HUES48 (cell line): ENCODE measurements at regions not wholly inside any gene's neighbourhood (a gene's known extent, or its start where the extent isn't known, plus 50 kb on each side); places are given as distances from the start of the nearest gene placed in this dataset.

ENCODE experiments used
- H3K27ac ChIP-seq: one replicate; pipeline ENCODE4 v1.7.0; 2013; ENCODE audit warnings: low read depth, low read length, inconsistent platforms
- H3K27me3 ChIP-seq: 2 replicates; pipeline ENCODE4 v1.6.1; 2013; ENCODE audit warnings: mild to moderate bottlenecking, low read length; ENCODE audit not compliant: control insufficient read depth, insufficient read depth
- H3K36me3 ChIP-seq: 2 replicates; pipeline ENCODE4 v1.6.1; 2013; ENCODE audit warnings: low read length; ENCODE audit not compliant: control insufficient read depth, insufficient read depth
- H3K4me1 ChIP-seq: 2 replicates; pipeline ENCODE4 v1.6.1; 2013; ENCODE audit warnings: mild to moderate bottlenecking, low read length; ENCODE audit not compliant: control insufficient read depth, insufficient read depth
- H3K4me3 ChIP-seq: 2 replicates; pipeline ENCODE4 v1.5.1; 2013; ENCODE audit warnings: mild to moderate bottlenecking, low read depth, low read length
- H3K9ac ChIP-seq: 2 replicates; pipeline ENCODE4 v1.6.1; 2013; ENCODE audit warnings: mild to moderate bottlenecking, low read depth, low read length, moderate library complexity
- H3K9me3 ChIP-seq: 2 replicates; pipeline ENCODE4 v1.6.1; 2013; ENCODE audit warnings: low read length; ENCODE audit not compliant: control insufficient read depth, insufficient read depth

GRCh38 chr3:116929505-116930222 lies 220.1 kb downstream of the TUSC7 start:
- Histone ChIP-seq H3K27me3 (no peaks in the 10 kb centered on the region), H3K36me3 (no peaks in the 10 kb centered on the region), H3K27ac (no peak overlapping the region), H3K4me1 (no peaks in the 10 kb centered on the region), H3K4me3 (no peak overlapping the region), H3K9ac (no peak overlapping the region), H3K9me3 (no peaks in the 10 kb centered on the region)

DNA sequence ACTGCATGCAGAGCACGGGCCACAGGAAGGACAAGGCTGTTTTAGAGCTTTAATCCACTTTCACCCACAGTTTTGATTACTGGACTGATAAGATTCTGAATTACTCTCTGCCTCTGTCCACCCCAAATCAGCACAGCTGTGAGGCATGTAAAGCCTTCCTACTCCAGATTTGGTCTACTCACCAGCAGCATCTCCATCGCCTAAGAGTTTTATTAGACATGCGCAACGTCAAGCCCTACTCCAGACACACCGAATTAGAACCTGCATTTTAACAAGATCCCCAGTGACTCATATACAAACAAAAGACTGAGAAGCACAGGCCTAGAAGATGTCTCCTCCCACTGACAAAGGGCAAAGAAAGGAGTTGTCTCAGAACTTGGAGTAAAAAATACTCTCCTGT lies 221.2 kb downstream of the TUSC7 start:
- Histone ChIP-seq H3K27ac (no peak overlapping the region), H3K9ac (no peak overlapping the region), H3K36me3 (no peaks in the 10 kb centered on the region), H3K27me3 (no peaks in the 10 kb centered on the region), H3K4me3 (no peak overlapping the region), H3K9me3 (no peaks in the 10 kb centered on the region), H3K4me1 (no peaks in the 10 kb centered on the region)

DNA sequence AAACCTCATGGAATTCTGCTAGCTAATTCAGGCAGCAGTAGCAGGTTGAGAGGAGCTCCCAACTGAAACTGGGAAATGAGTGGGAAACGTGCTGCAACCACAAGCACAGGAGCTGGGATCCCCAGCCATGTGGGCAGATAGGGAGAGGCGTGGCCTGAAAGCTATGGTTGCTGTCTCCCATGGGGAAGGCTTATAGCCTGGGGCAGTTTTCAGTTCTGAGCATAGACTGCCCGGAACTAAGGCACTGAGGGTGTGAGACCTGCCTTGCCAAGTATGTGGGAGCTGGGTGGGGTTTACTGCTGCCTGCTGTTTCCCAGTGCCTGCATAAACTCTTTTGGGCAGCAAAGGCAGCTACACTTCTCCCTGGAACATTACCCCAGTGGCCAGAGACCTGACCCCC lies 229.5 kb downstream of the TUSC7 start:
- H3K9ac ChIP-seq = no peak overlapping the region
- no peak overlapping the region for H3K27ac ChIP-seq
- no peaks in the 10 kb centered on the region for H3K36me3 ChIP-seq
- H3K4me3 ChIP-seq = no peak overlapping the region
- H3K27me3 ChIP-seq = no peaks in the 10 kb centered on the region
- no peaks in the 10 kb centered on the region for H3K9me3 ChIP-seq
- H3K4me1 ChIP-seq = no peaks in the 10 kb centered on the region

DNA sequence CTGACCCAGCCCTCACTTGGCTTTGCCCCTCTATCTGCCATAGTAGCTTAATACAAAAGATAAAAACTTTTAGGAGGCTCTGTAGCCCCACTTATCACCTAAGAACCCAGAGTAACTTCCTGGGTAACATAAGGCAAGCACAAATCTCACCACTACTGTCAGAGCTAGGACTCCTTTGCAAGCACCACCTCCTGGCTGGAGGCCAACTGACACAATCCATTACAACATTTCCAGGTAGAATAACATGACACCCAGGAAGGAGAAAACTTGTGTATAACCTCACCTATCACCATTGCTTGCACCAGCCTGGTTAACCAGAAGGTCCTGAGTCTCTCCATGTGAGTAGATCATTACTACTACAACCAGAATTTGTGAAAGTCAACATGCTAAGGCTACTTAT lies 230.0 kb downstream of the TUSC7 start:
- H3K9me3 ChIP-seq = no peaks in the 10 kb centered on the region

DNA sequence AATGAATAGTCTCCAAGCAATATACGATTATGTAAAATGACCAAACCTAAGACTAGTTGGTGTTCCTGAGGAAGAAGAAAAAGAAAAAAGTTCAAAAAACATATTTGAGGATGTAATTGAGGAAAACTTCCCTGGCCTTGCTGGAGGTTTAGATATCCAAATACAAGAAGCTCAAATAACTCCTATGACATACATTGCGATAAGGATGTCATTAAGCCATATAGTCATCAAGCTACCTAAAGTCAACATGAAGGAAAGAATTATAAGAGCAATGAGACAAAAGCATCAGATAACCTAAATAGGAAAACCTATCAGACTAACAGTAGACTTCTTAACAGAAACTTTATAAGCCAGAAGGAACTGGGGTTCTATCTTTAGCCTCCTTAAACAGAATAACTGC lies 231.1 kb downstream of the TUSC7 start:
- H3K9ac ChIP-seq = no peak overlapping the region
- no peaks in the 10 kb centered on the region for H3K9me3 ChIP-seq
- no peaks in the 10 kb centered on the region for H3K36me3 ChIP-seq
- no peak overlapping the region; the same call in 1 of the 2 replicates for H3K4me3 ChIP-seq
- H3K27me3 ChIP-seq = no peaks in the 10 kb centered on the region
- no peak overlapping the region for H3K27ac ChIP-seq
- H3K4me1 ChIP-seq = no peaks in the 10 kb centered on the region

More for the DNA sequence above, 230.0 kb downstream of the TUSC7 start:
- H3K27ac ChIP-seq = no peak overlapping the region
- no peak overlapping the region for H3K4me3 ChIP-seq
- H3K27me3 ChIP-seq = no peaks in the 10 kb centered on the region
- no peaks in the 10 kb centered on the region for H3K4me1 ChIP-seq
- H3K9ac ChIP-seq = no peak overlapping the region
- no peaks in the 10 kb centered on the region for H3K36me3 ChIP-seq

DNA sequence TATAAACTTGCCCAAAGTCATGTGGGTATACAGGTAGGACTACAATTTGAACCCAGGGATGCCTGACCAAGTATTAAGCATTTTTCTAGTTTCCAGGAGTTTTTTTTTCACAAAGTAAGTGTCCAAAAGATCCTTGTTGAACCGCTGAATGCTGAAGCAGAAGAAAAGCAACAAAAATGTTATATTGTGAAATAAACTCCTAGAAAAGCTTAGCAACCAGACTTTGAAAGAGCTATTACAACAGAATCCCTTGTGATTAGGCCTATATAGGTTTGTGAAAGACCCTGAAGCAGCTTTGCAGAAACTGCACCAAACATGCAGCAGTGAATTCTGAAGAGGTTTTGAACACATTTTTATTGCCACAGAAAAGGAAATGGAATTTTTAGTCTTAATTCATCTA lies 236.8 kb downstream of the TUSC7 start:
- Histone ChIP-seq H3K9ac (no peak overlapping the region), H3K27me3 (no peaks in the 10 kb centered on the region), H3K27ac (no peak overlapping the region), H3K36me3 (no peaks in the 10 kb centered on the region), H3K4me3 (no peak overlapping the region), H3K4me1 (peaks cover 10% of the 10 kb centered on the region; the same call in 1 of the 2 replicates), H3K9me3 (no peaks in the 10 kb centered on the region)

- Histone ChIP-seq H3K27ac (no peak overlapping the region), H3K27me3 (no peaks in the 10 kb centered on the region), H3K9me3 (no peaks in the 10 kb centered on the region), H3K36me3 (no peaks in the 10 kb centered on the region), H3K9ac (no peak overlapping the region), H3K4me3 (no peak overlapping the region), H3K4me1 (peaks cover 10% of the 10 kb centered on the region; the same call in 1 of the 2 replicates)
Observed at GRCh38 chr3:116947148-116947547, 237.6 kb downstream of the TUSC7 start.

- Histone ChIP-seq H3K9me3 (no peaks in the 10 kb centered on the region), H3K9ac (no peak overlapping the region), H3K4me3 (no peak overlapping the region), H3K4me1 (peaks cover 10% of the 10 kb centered on the region; the same call in 1 of the 2 replicates), H3K27ac (no peak overlapping the region), H3K27me3 (no peaks in the 10 kb centered on the region), H3K36me3 (no peaks in the 10 kb centered on the region)
Observed at GRCh38 chr3:116947809-116948208, 238.2 kb downstream of the TUSC7 start.

GRCh38 chr3:116950301-116951055 lies 240.9 kb downstream of the TUSC7 start:
- H3K36me3 ChIP-seq = no peaks in the 10 kb centered on the region
- peaks cover 10% of the 10 kb centered on the region; the same call in 1 of the 2 replicates for H3K4me1 ChIP-seq
- no peaks in the 10 kb centered on the region for H3K9me3 ChIP-seq
- H3K9ac ChIP-seq = no peak overlapping the region
- no peaks in the 10 kb centered on the region for H3K27me3 ChIP-seq
- H3K4me3 ChIP-seq = no peak overlapping the region
- no peak overlapping the region for H3K27ac ChIP-seq

DNA sequence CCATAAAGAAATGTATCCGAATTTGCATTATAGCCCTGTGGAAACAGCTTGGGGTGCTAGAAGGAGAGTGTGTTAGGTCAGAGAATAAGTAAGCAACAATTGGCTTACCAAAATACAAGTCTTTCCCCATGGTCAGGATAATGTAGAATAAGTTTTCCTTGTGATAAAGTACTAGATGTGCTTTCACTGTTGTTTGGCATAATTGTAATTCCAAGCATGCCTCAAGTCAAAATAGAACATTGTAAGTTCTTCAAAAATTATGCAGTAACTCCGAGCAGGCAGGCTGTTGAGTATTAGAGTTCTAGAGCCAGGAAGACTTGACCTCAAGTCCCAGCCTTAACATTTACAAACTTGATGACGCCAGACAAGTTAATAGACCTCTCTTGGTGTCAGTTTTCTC lies 242.0 kb downstream of the TUSC7 start:
- Histone ChIP-seq H3K36me3 (no peaks in the 10 kb centered on the region), H3K4me3 (no peak overlapping the region), H3K27ac (no peak overlapping the region), H3K4me1 (peaks cover 10% of the 10 kb centered on the region; the same call in 1 of the 2 replicates), H3K9ac (no peak overlapping the region), H3K27me3 (no peaks in the 10 kb centered on the region), H3K9me3 (no peaks in the 10 kb centered on the region)

DNA sequence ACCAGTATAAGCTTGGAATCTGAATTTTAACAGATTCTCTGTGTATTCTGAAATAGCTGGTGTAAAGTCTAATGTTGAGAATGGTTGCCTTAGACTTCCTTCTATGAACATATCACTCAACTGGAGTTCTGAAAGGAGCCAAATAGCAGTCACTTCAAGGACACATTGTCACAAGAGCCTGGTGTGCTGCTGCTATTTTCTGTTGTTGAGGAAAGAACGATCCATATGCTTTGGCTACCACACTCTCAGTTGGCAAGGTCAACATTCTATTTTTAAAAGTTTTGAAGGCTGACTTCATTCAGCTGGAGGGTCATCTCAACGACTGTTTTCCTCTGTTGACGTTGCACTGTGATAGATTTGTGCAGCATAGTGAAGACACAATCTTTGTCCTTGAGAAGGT lies 248.7 kb downstream of the TUSC7 start:
- Histone ChIP-seq H3K9me3 (no peaks in the 10 kb centered on the region), H3K9ac (no peak overlapping the region), H3K27me3 (no peaks in the 10 kb centered on the region), H3K36me3 (no peaks in the 10 kb centered on the region), H3K4me1 (no peaks in the 10 kb centered on the region), H3K27ac (no peak overlapping the region), H3K4me3 (no peak overlapping the region)
